ENCODE measurements at regions not wholly inside any gene's neighbourhood (a gene's known extent, or its start where the extent isn't known, plus 50 kb on each side); places are given as distances from the start of the nearest gene placed in this dataset.
A peak's percentile ranks its signal among the peaks of the same experiment; 100 is the strongest.

GRCh38 chr2:56807861-56808260 is 624.1 kb downstream of the CCDC85A start:
- H3K27ac Mint-ChIP-seq (ENCODE audit: unreplicated experiment): no peak overlapping the region
- peaks cover 3% of the 10 kb centered on the region for H3K9me3 Mint-ChIP-seq (ENCODE audit: low read depth, unreplicated experiment)
- H3K4me1 Mint-ChIP-seq (ENCODE audit: low read depth, unreplicated experiment): peaks cover 39% of the 10 kb centered on the region
- intact Hi-C loops (cut with micrococcal nuclease; ENCODE audit: unreplicated experiment): no loop called here
- no TSS peak for BruUV-seq (replicated peaks)
- CTCF ChIA-PET: no interaction called here
- no peak for DNase-seq
- TF ChIP-seq CTCF (IDR thresholded peaks at IDR 0.05; ENCODE audit: unreplicated experiment): no peak
- H3K36me3 Mint-ChIP-seq (ENCODE audit: insufficient read depth, unreplicated experiment): no peaks in the 10 kb centered on the region
- H3K4me3 Mint-ChIP-seq (ENCODE audit: low read depth, unreplicated experiment): no peak overlapping the region
- no peaks in the 10 kb centered on the region for H3K27me3 Mint-ChIP-seq (ENCODE audit: unreplicated experiment)

GRCh38 chr2:56811401-56811800 is 627.6 kb downstream of the CCDC85A start:
- Mint-ChIP-seq H3K4me1 (ENCODE audit: low read depth, unreplicated experiment) (peaks cover 30% of the 10 kb centered on the region), H3K27me3 (ENCODE audit: unreplicated experiment) (no peaks in the 10 kb centered on the region), H3K27ac (ENCODE audit: unreplicated experiment) (peak overlapping the region; percentile 7), H3K9me3 (ENCODE audit: low read depth, unreplicated experiment) (no peaks in the 10 kb centered on the region), H3K36me3 (ENCODE audit: insufficient read depth, unreplicated experiment) (no peaks in the 10 kb centered on the region), H3K4me3 (ENCODE audit: low read depth, unreplicated experiment) (no peak overlapping the region)
- no peak for TF ChIP-seq CTCF (IDR thresholded peaks at IDR 0.05; ENCODE audit: unreplicated experiment)
- CTCF ChIA-PET: interaction anchor here (0.7 kb wide), 1 partner anchor 217 kb away, joined by 10 read pairs; no protein-coding TSS in a partner anchor
- DNase-seq: no peak
- no TSS peak for BruUV-seq (replicated peaks)
- intact Hi-C loops (cut with micrococcal nuclease; ENCODE audit: unreplicated experiment): no loop called here

GRCh38 chr2:56812432-56812831 is 628.6 kb downstream of the CCDC85A start:
- no peak for DNase-seq
- BruUV-seq (replicated peaks): no TSS peak
- no peaks in the 10 kb centered on the region for H3K36me3 Mint-ChIP-seq (ENCODE audit: insufficient read depth, unreplicated experiment)
- H3K27ac Mint-ChIP-seq (ENCODE audit: unreplicated experiment): peak overlapping the region; percentile 73
- no peaks in the 10 kb centered on the region for H3K27me3 Mint-ChIP-seq (ENCODE audit: unreplicated experiment)
- intact Hi-C loops (cut with micrococcal nuclease; ENCODE audit: unreplicated experiment): no loop called here
- TF ChIP-seq CTCF (IDR thresholded peaks at IDR 0.05; ENCODE audit: unreplicated experiment): no peak
- H3K9me3 Mint-ChIP-seq (ENCODE audit: low read depth, unreplicated experiment): no peaks in the 10 kb centered on the region
- CTCF ChIA-PET: interaction anchor here (1.0 kb wide), 1 partner anchor 629 kb away, joined by 3 read pairs; the partner anchor contains the start of gene CCDC85A
- H3K4me3 Mint-ChIP-seq (ENCODE audit: low read depth, unreplicated experiment): no peak overlapping the region
- peaks cover 28% of the 10 kb centered on the region for H3K4me1 Mint-ChIP-seq (ENCODE audit: low read depth, unreplicated experiment)

GRCh38 chr2:56813490-56813889 is 629.7 kb downstream of the CCDC85A start:
- no peak for TF ChIP-seq CTCF (IDR thresholded peaks at IDR 0.05; ENCODE audit: unreplicated experiment)
- Mint-ChIP-seq H3K4me1 (ENCODE audit: low read depth, unreplicated experiment) (peaks cover 28% of the 10 kb centered on the region), H3K4me3 (ENCODE audit: low read depth, unreplicated experiment) (peak overlapping the region; percentile 46), H3K36me3 (ENCODE audit: insufficient read depth, unreplicated experiment) (no peaks in the 10 kb centered on the region), H3K9me3 (ENCODE audit: low read depth, unreplicated experiment) (no peaks in the 10 kb centered on the region), H3K27ac (ENCODE audit: unreplicated experiment) (peak overlapping the region; percentile 73), H3K27me3 (ENCODE audit: unreplicated experiment) (no peaks in the 10 kb centered on the region)
- intact Hi-C loops (cut with micrococcal nuclease; ENCODE audit: unreplicated experiment): no loop called here
- BruUV-seq (replicated peaks): no TSS peak
- CTCF ChIA-PET: interaction anchor here (1.0 kb wide), 1 partner anchor 630 kb away, joined by 3 read pairs; the partner anchor contains the start of gene CCDC85A
- DNase-seq: no peak

Measured in Calu3 (cell line).